RWPE1 (cell line): ENCODE measurements at regions not wholly inside any gene's neighbourhood (a gene's known extent, or its start where the extent isn't known, plus 50 kb on each side); places are given as distances from the start of the nearest gene placed in this dataset.
"Not testable (repeated sequence)": the region's sequence is repeated elsewhere in the genome, so short reads cannot be mapped to it uniquely, and the experiment has no call there.

Source experiments
- CTCF ChIA-PET: fragments of 350-600 bp; sonication (Branson Sonifier 250); formaldehyde crosslinking; extraction: SDS; loops from one replicate; lab custom pipeline; 2021; lab: Yijun Ruan, JAX
- POLR2A ChIA-PET: fragments of 400-600 bp; formaldehyde crosslinking; extraction: SDS; loops from one replicate; lab custom pipeline; 2020; ENCODE audit warnings: antibody characterized with exemption; ENCODE audit not compliant: low non-redundant PET; lab: Yijun Ruan, JAX
- DNase-seq: peaks from one replicate; pipeline ENCODE4 v3.0.0; 2012; ENCODE audit warnings: low spot score
- H3K27ac ChIP-seq: fragments of 450-650 bp; 2 replicates; pipeline ENCODE4 v1.5.1; 2017
- CTCF ChIP-seq: fragments of 450-650 bp; conservative IDR thresholded peaks from 2 replicates; pipeline ENCODE4 v1.5.1; 2017; ENCODE audit warnings: low read depth, mild to moderate bottlenecking

GRCh38 chr10:33082373-33082895, 124.4 kb upstream of the ITGB1 start:
- ChIA-PET POLR2A (no interaction called here), CTCF (no interaction called here)
- no peak for DNase-seq
- no peak overlapping the region for H3K27ac ChIP-seq
- TF ChIP-seq CTCF: no peak

GRCh38 chr10:33080467-33080866, 122.4 kb upstream of the ITGB1 start:
- H3K27ac ChIP-seq, DNase-seq, POLR2A ChIA-PET, CTCF ChIA-PET: not testable (repeated sequence)

- no peak overlapping the region for H3K27ac ChIP-seq
- POLR2A ChIA-PET: no interaction called here
- CTCF ChIA-PET: no interaction called here
- no peak for DNase-seq
- no peak for TF ChIP-seq CTCF
Measured at GRCh38 chr10:33074443-33074842, 116.4 kb upstream of the ITGB1 start.

- no peak for TF ChIP-seq CTCF
- H3K27ac ChIP-seq: no peak overlapping the region
- DNase-seq: no peak
- CTCF ChIA-PET: no interaction called here
- POLR2A ChIA-PET: no interaction called here
Measured at GRCh38 chr10:33073641-33074415, 115.8 kb upstream of the ITGB1 start.

- ChIA-PET CTCF (no interaction called here), POLR2A (no interaction called here)
- no peak for TF ChIP-seq CTCF
- DNase-seq: no peak
- H3K27ac ChIP-seq: no peak overlapping the region
Measured at GRCh38 chr10:33071857-33072256, 113.8 kb upstream of the ITGB1 start.

GRCh38 chr10:33070101-33070500, 112.1 kb upstream of the ITGB1 start:
- ChIA-PET CTCF (interaction anchor here (0.6 kb wide), 1 partner anchor 54 kb away, joined by 4 read pairs; no protein-coding TSS in a partner anchor), POLR2A (no interaction called here)
- H3K27ac ChIP-seq: no peak overlapping the region
- no peak for TF ChIP-seq CTCF
- DNase-seq: no peak

- ChIA-PET CTCF (interaction anchor here (1.0 kb wide), 1 partner anchor 26 kb away, joined by 3 read pairs; no protein-coding TSS in a partner anchor), POLR2A (no interaction called here)
- no peak overlapping the region for H3K27ac ChIP-seq
- TF ChIP-seq CTCF: no peak
- no peak for DNase-seq
Measured at GRCh38 chr10:33067917-33068316, 109.9 kb upstream of the ITGB1 start.
